Duodenal mucosa (tissue), 2 donors: ENCODE measurements at regions not wholly inside any gene's neighbourhood (a gene's known extent, or its start where the extent isn't known, plus 50 kb on each side); places are given as distances from the start of the nearest gene placed in this dataset.

ENCODE experiments used
- H3K27ac ChIP-seq: one replicate; pipeline ENCODE4 v1.7.0; 2013; ENCODE audit warnings: low read depth, low read length
- H3K27me3 ChIP-seq, 2 donors: one replicate each; pipeline ENCODE4 v1.7.0; 2013; ENCODE audit warnings: low read length in 2 of 2, control low read depth in 1 of 2; ENCODE audit not compliant: insufficient read depth in 2 of 2, control insufficient read depth in 1 of 2
- H3K36me3 ChIP-seq, 2 donors: one replicate each; pipeline ENCODE4 v1.7.0; 2013; ENCODE audit warnings: low read length in 2 of 2, control low read depth in 1 of 2; ENCODE audit not compliant: insufficient read depth in 2 of 2, control insufficient read depth in 1 of 2
- H3K4me1 ChIP-seq, 2 donors: one replicate each; pipeline ENCODE4 v1.7.0; 2013; ENCODE audit warnings: low read length in 2 of 2, control low read depth in 1 of 2; ENCODE audit not compliant: insufficient read depth in 2 of 2, control insufficient read depth in 1 of 2
- H3K4me3 ChIP-seq, 2 donors: one replicate each; pipeline ENCODE4 v1.7.0; 2013; ENCODE audit warnings: low read length in 2 of 2, low read depth in 1 of 2
- H3K9ac ChIP-seq, 2 donors: one replicate each; pipeline ENCODE4 v1.7.0; 2013; ENCODE audit warnings: low read length in 2 of 2, low read depth in 1 of 2
- H3K9me3 ChIP-seq, 2 donors: one replicate each; pipeline ENCODE4 v1.7.0; 2013; ENCODE audit warnings: low read length in 2 of 2, control low read depth in 1 of 2; ENCODE audit not compliant: control insufficient read depth in 1 of 2

DNA sequence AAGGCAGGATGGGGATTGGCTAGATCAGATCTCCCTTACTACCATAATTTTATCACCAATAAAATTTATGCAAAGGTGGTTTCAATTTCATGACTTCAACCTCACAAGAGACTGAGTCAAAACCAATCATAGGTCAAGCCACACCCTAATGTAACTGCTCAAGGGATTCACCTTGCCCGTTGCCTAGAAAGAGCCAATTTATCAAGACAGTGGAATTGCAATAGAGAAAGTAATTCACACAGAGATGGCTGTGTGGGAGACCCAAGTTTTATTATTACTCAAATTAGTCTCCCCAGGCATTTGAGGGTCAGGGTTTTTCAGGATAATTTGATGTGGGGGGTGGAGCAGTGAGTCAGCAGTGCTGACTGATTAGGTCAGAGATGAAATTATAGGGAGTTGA is 340.6 kb downstream of the RND3 start:
- Histone ChIP-seq H3K36me3 (no peaks in the 10 kb centered on the region), H3K27ac (no peak overlapping the region), H3K9me3 (peaks cover 14 to 18% of the 10 kb centered on the region in 2 donors), H3K27me3 (no peaks in the 10 kb centered on the region), H3K4me1 (no peaks in the 10 kb centered on the region), H3K9ac (no peak overlapping the region), H3K4me3 (no peak overlapping the region)

DNA sequence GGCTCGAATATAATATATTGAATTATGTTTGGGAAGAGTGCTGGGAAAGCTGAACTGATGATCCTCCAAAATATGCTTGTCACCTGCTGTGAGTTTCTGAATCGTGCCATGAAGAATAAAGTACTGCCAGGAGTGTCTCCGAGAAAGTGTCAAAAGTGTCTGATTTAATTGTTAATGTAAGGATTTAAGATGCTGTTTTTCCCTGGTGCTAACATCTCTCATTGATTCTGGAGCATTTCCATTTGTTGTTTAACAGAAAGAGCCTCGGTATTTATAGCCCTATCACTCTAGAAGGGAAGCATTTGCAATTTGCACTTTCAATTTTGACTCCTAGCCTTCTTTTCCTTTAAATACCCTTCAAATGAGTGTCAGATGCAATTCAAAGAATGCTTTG is 342.2 kb downstream of the RND3 start:
- no peaks in the 10 kb centered on the region for H3K4me1 ChIP-seq

GRCh38 chr2:150144546-150145298 is 342.7 kb downstream of the RND3 start:
- H3K36me3 ChIP-seq: no peaks in the 10 kb centered on the region
- H3K27ac ChIP-seq: no peak overlapping the region
- H3K9ac ChIP-seq: no peak overlapping the region
- H3K9me3 ChIP-seq: peaks cover 14 to 18% of the 10 kb centered on the region in 2 donors
- no peaks in the 10 kb centered on the region for H3K27me3 ChIP-seq
- no peak overlapping the region for H3K4me3 ChIP-seq
- no peaks in the 10 kb centered on the region for H3K4me1 ChIP-seq

More for the DNA sequence above, 342.2 kb downstream of the RND3 start:
- H3K9me3 ChIP-seq: peaks cover 14 to 18% of the 10 kb centered on the region in 2 donors
- no peak overlapping the region for H3K27ac ChIP-seq
- H3K9ac ChIP-seq: no peak overlapping the region
- H3K27me3 ChIP-seq: no peaks in the 10 kb centered on the region
- H3K36me3 ChIP-seq: no peaks in the 10 kb centered on the region
- no peak overlapping the region for H3K4me3 ChIP-seq

DNA sequence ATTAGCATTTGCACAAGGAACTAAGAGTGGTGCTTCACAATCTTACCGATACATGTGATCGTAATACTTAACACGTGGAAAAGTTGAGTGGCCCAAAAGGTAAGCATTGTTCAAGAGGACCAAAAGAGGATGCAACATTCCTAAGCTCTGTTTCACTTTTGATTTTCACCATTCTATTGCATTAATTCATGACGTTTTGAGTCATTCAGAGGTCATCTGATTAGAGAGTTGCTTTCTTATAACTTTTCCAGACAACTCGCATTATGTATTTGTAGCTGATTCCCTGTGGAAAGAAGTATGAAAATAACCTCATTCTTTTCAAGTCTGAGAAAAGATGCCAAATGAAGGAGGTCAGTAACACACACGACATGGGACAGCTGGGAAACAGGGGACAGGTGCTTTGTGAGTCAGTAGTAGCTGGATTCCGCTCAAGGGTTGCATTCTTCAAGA is 344.4 kb downstream of the RND3 start:
- no peaks in the 10 kb centered on the region for H3K4me1 ChIP-seq
- no peak overlapping the region for H3K27ac ChIP-seq
- H3K9ac ChIP-seq: no peak overlapping the region
- no peaks in the 10 kb centered on the region for H3K27me3 ChIP-seq
- no peaks in the 10 kb centered on the region for H3K36me3 ChIP-seq
- peaks cover 14 to 18% of the 10 kb centered on the region in 2 donors for H3K9me3 ChIP-seq
- no peak overlapping the region for H3K4me3 ChIP-seq

GRCh38 chr2:150142561-150142960 is 344.9 kb downstream of the RND3 start:
- Histone ChIP-seq H3K36me3 (no peaks in the 10 kb centered on the region), H3K4me1 (no peaks in the 10 kb centered on the region), H3K27me3 (no peaks in the 10 kb centered on the region), H3K27ac (no peak overlapping the region), H3K4me3 (no peak overlapping the region), H3K9ac (no peak overlapping the region), H3K9me3 (peaks cover 14 to 18% of the 10 kb centered on the region in 2 donors)

DNA sequence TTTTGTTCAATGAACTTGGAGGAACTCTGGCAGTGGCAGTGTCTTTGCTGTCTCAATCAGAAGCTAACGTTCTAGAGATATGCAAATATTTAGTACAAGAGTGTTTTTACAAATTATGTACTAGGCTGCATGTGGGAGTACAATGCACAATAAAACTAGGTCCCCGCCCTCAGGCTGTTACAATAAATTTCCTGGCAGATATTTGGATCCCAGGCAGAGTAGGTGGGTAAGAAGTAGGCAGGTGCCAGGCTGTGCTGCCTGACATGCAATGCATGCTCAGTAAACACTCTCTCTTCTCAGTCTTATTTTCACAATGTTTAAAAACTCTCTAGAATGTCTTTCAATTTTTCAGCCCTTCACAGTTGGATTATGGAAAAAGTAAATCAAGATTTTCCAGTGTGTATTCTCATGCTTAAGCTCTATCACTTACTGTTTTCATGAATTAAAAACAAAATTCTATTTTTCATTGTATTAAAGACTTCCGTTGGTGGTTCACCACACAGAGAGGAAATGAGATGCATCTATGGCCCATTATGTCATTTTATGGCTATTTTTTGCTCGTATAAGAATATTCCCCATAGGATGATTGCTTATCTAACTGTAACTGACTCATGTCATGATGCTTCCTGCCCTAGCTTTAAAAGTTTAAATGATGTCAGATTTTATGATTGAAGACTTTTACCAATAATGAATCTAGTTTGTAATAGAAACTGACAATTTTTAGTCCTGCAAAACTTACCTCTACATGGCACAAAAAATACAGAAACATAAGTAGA is 346.1 kb downstream of the RND3 start:
- no peaks in the 10 kb centered on the region for H3K4me1 ChIP-seq
- no peak overlapping the region for H3K9ac ChIP-seq
- no peak overlapping the region for H3K4me3 ChIP-seq
- no peaks in the 10 kb centered on the region for H3K27me3 ChIP-seq
- H3K27ac ChIP-seq: no peak overlapping the region
- no peaks in the 10 kb centered on the region for H3K36me3 ChIP-seq
- H3K9me3 ChIP-seq: peaks cover 5 to 7% of the 10 kb centered on the region in 2 donors

GRCh38 chr2:150140777-150141176 is 346.7 kb downstream of the RND3 start:
- Histone ChIP-seq H3K27ac (no peak overlapping the region), H3K9ac (no peak overlapping the region), H3K4me3 (no peak overlapping the region), H3K4me1 (no peaks in the 10 kb centered on the region), H3K27me3 (no peaks in the 10 kb centered on the region), H3K36me3 (no peaks in the 10 kb centered on the region), H3K9me3 (peaks cover 0 to under 1% of the 10 kb centered on the region in 2 donors)

- Histone ChIP-seq H3K9me3 (no peaks in the 10 kb centered on the region), H3K4me3 (no peak overlapping the region), H3K36me3 (no peaks in the 10 kb centered on the region), H3K9ac (no peak overlapping the region), H3K27me3 (no peaks in the 10 kb centered on the region), H3K27ac (no peak overlapping the region), H3K4me1 (peaks cover 5 to 7% of the 10 kb centered on the region in 2 donors)
Observed at GRCh38 chr2:150138587-150138986, 348.9 kb downstream of the RND3 start.

- no peak overlapping the region for H3K27ac ChIP-seq
- peaks cover 6 to 7% of the 10 kb centered on the region in 2 donors for H3K4me1 ChIP-seq
- H3K9me3 ChIP-seq: no peaks in the 10 kb centered on the region
Observed at GRCh38 chr2:150137338-150138069, 350.0 kb downstream of the RND3 start.

GRCh38 chr2:150136893-150137292 is 350.6 kb downstream of the RND3 start:
- H3K9ac ChIP-seq: no peak overlapping the region
- H3K36me3 ChIP-seq: no peaks in the 10 kb centered on the region
- H3K27ac ChIP-seq: no peak overlapping the region
- no peaks in the 10 kb centered on the region for H3K27me3 ChIP-seq
- H3K9me3 ChIP-seq: no peaks in the 10 kb centered on the region
- H3K4me1 ChIP-seq: peaks cover 6 to 7% of the 10 kb centered on the region in 2 donors
- no peak overlapping the region for H3K4me3 ChIP-seq

More at GRCh38 chr2:150137338-150138069, 350.0 kb downstream of the RND3 start:
- no peaks in the 10 kb centered on the region for H3K27me3 ChIP-seq
- H3K4me3 ChIP-seq: no peak overlapping the region
- H3K36me3 ChIP-seq: no peaks in the 10 kb centered on the region
- H3K9ac ChIP-seq: no peak overlapping the region
